ENCODE measurements at regions not wholly inside any gene's neighbourhood (a gene's known extent, or its start where the extent isn't known, plus 50 kb on each side); places are given as distances from the start of the nearest gene placed in this dataset.
"Not testable (repeated sequence)": the region's sequence is repeated elsewhere in the genome, so short reads cannot be mapped to it uniquely, and the experiment has no call there.

- no peak for TF ChIP-seq GATA1 (IDR thresholded peaks at IDR 0.05; ENCODE audit: low read depth, low read length)
- no peak for TF ChIP-seq POLR2A (IDR thresholded peaks at IDR 0.05; ENCODE audit: low read length)
- no peak for DNase-seq
Measured at GRCh38 chr18:28767201-28767600, 590.3 kb upstream of the CDH2 start.

- DNase-seq = no peak
- TF ChIP-seq POLR2A (IDR thresholded peaks at IDR 0.05; ENCODE audit: low read length) = no peak
- no peak for TF ChIP-seq GATA1 (IDR thresholded peaks at IDR 0.05; ENCODE audit: low read depth, low read length)
Measured at GRCh38 chr18:28766721-28767120, 589.8 kb upstream of the CDH2 start.

- DNase-seq = no peak
- TF ChIP-seq POLR2A (IDR thresholded peaks at IDR 0.05; ENCODE audit: low read length) = no peak
- TF ChIP-seq GATA1 (IDR thresholded peaks at IDR 0.05; ENCODE audit: low read depth, low read length) = no peak
Measured at GRCh38 chr18:28766027-28766426, 589.1 kb upstream of the CDH2 start.

- DNase-seq = no peak
- no peak for TF ChIP-seq POLR2A (IDR thresholded peaks at IDR 0.05; ENCODE audit: low read length)
Measured at GRCh38 chr18:28760299-28760698, 583.4 kb upstream of the CDH2 start.

GRCh38 chr18:28757466-28758008, 580.6 kb upstream of the CDH2 start:
- no peak for TF ChIP-seq GATA1 (IDR thresholded peaks at IDR 0.05; ENCODE audit: low read depth, low read length)
- no peak for TF ChIP-seq POLR2A (IDR thresholded peaks at IDR 0.05; ENCODE audit: low read length)

GRCh38 chr18:28743115-28743514, 566.2 kb upstream of the CDH2 start:
- TF ChIP-seq GATA1 (IDR thresholded peaks at IDR 0.05; ENCODE audit: low read depth, low read length) (no peak), POLR2A (IDR thresholded peaks at IDR 0.05; ENCODE audit: low read length) (no peak)

More at GRCh38 chr18:28757466-28758008, 580.6 kb upstream of the CDH2 start:
- DNase-seq = no peak

GRCh38 chr18:28740575-28740974, 563.6 kb upstream of the CDH2 start:
- TF ChIP-seq GATA1 (IDR thresholded peaks at IDR 0.05; ENCODE audit: low read depth, low read length) (no peak), POLR2A (IDR thresholded peaks at IDR 0.05; ENCODE audit: low read length) (no peak)
- no peak for DNase-seq

More at GRCh38 chr18:28743115-28743514, 566.2 kb upstream of the CDH2 start:
- no peak for DNase-seq

GRCh38 chr18:28736951-28737350, 560.0 kb upstream of the CDH2 start:
- no peak for TF ChIP-seq GATA1 (IDR thresholded peaks at IDR 0.05; ENCODE audit: low read depth, low read length)
- TF ChIP-seq POLR2A (IDR thresholded peaks at IDR 0.05; ENCODE audit: low read length) = no peak
- DNase-seq = no peak

- TF ChIP-seq GATA1 (IDR thresholded peaks at IDR 0.05; ENCODE audit: low read depth, low read length) (no peak), POLR2A (IDR thresholded peaks at IDR 0.05; ENCODE audit: low read length) (no peak)
- no peak for DNase-seq
Measured at GRCh38 chr18:28736223-28736622, 559.3 kb upstream of the CDH2 start.

GRCh38 chr18:28735731-28736130, 558.8 kb upstream of the CDH2 start:
- TF ChIP-seq GATA1 (IDR thresholded peaks at IDR 0.05; ENCODE audit: low read depth, low read length) = no peak
- no peak for TF ChIP-seq POLR2A (IDR thresholded peaks at IDR 0.05; ENCODE audit: low read length)
- DNase-seq = no peak

- TF ChIP-seq GATA1 (IDR thresholded peaks at IDR 0.05; ENCODE audit: low read depth, low read length) = no peak
- no peak for TF ChIP-seq POLR2A (IDR thresholded peaks at IDR 0.05; ENCODE audit: low read length)
Measured at GRCh38 chr18:28729321-28729720, 552.4 kb upstream of the CDH2 start.

GRCh38 chr18:28728891-28729290, 552.0 kb upstream of the CDH2 start:
- TF ChIP-seq GATA1 (IDR thresholded peaks at IDR 0.05; ENCODE audit: low read depth, low read length) (no peak), POLR2A (IDR thresholded peaks at IDR 0.05; ENCODE audit: low read length) (no peak)
- no peak for DNase-seq

More at GRCh38 chr18:28729321-28729720, 552.4 kb upstream of the CDH2 start:
- DNase-seq = no peak

GRCh38 chr18:28727189-28727588, 550.3 kb upstream of the CDH2 start:
- not testable (repeated sequence) for DNase-seq

- no peak for DNase-seq
- TF ChIP-seq GATA1 (IDR thresholded peaks at IDR 0.05; ENCODE audit: low read depth, low read length) (no peak), POLR2A (IDR thresholded peaks at IDR 0.05; ENCODE audit: low read length) (no peak)
Measured at GRCh38 chr18:28725876-28726275, 548.9 kb upstream of the CDH2 start.

GRCh38 chr18:28723506-28723905, 546.6 kb upstream of the CDH2 start:
- TF ChIP-seq GATA1 (IDR thresholded peaks at IDR 0.05; ENCODE audit: low read depth, low read length) (no peak), POLR2A (IDR thresholded peaks at IDR 0.05; ENCODE audit: low read length) (no peak)
- DNase-seq = no peak

GRCh38 chr18:28718696-28719095, 541.8 kb upstream of the CDH2 start:
- DNase-seq = no peak
- TF ChIP-seq POLR2A (IDR thresholded peaks at IDR 0.05; ENCODE audit: low read length) (no peak), GATA1 (IDR thresholded peaks at IDR 0.05; ENCODE audit: low read depth, low read length) (no peak)

Data from erythroblast (primary cell).